Liver (tissue), 8 donors: ENCODE measurements at regions not wholly inside any gene's neighbourhood (a gene's known extent, or its start where the extent isn't known, plus 50 kb on each side); places are given as distances from the start of the nearest gene placed in this dataset.
A peak's percentile ranks its signal among the peaks of the same experiment; 100 is the strongest.

Experiments
- DNase-seq: peaks from one replicate; pipeline ENCODE4 v3.0.0-alpha.2; 2017; ENCODE audit warnings: low spot score
- H3K27ac ChIP-seq, 2 donors: one replicate each; pipeline ENCODE4 v1.7.0; 2013; ENCODE audit warnings: inconsistent platforms in 2 of 2, low read length in 2 of 2, control low read depth in 1 of 2, low read depth in 1 of 2, mild to moderate bottlenecking in 1 of 2
- H3K27me3 ChIP-seq, 4 donors: one replicate each; pipeline versions ENCODE4 v1.6.1 to v1.7.0; 2013; ENCODE audit warnings: low read length in 3 of 4, inconsistent platforms in 1 of 4, mild to moderate bottlenecking in 1 of 4, moderate library complexity in 1 of 4; ENCODE audit not compliant: control insufficient read depth in 4 of 4, insufficient read depth in 4 of 4
- H3K36me3 ChIP-seq, 4 donors: one replicate each; pipeline versions ENCODE4 v1.6.1 to v1.7.0; 2013; ENCODE audit warnings: low read length in 3 of 4, mild to moderate bottlenecking in 3 of 4, low read depth in 1 of 4, moderate library complexity in 1 of 4; ENCODE audit not compliant: control insufficient read depth in 4 of 4, insufficient read depth in 3 of 4
- H3K4me1 ChIP-seq, 4 donors: one replicate each; pipeline versions ENCODE4 v1.6.1 to v1.7.0; 2013; ENCODE audit warnings: low read length in 3 of 4, mild to moderate bottlenecking in 3 of 4, moderate library complexity in 1 of 4; ENCODE audit not compliant: control insufficient read depth in 4 of 4, insufficient read depth in 4 of 4
- H3K4me3 ChIP-seq, 3 donors: one replicate each; pipeline versions ENCODE4 v1.6.1 to v1.7.0; 2013; ENCODE audit warnings: low read length in 3 of 3, control low read depth in 1 of 3, low read depth in 1 of 3, mild to moderate bottlenecking in 1 of 3
- H3K9ac ChIP-seq, 2 donors: one replicate each; pipeline ENCODE4 v1.7.0; 2013; ENCODE audit warnings: low read length in 2 of 2, mild to moderate bottlenecking in 2 of 2, moderate library complexity in 2 of 2, control low read depth in 1 of 2, low read depth in 1 of 2
- H3K9me3 ChIP-seq, 4 donors: one replicate each; pipeline versions ENCODE4 v1.6.1 to v1.7.0; 2013; ENCODE audit warnings: low read length in 3 of 4; ENCODE audit not compliant: control insufficient read depth in 4 of 4
- CTCF ChIP-seq: fragments of 150-350 bp; IDR thresholded peaks from 2 replicates; pipeline ENCODE4 v1.5.1; 2017; ENCODE audit warnings: improper control_type of control experiment, low read depth, low read length; ENCODE audit not compliant: missing input control
- EGR1 ChIP-seq, 2 donors: IDR thresholded peaks; 2 replicates each; pipeline ENCODE4 v1.6.1; 2016 to 2018; ENCODE audit warnings: antibody characterized with exemption in 2 of 2, low read depth in 2 of 2
- FOXA1 ChIP-seq: IDR thresholded peaks from 2 replicates; pipeline ENCODE4 v1.6.1; 2016; ENCODE audit warnings: antibody characterized with exemption
- FOXA2 ChIP-seq: IDR thresholded peaks from 2 replicates; pipeline ENCODE4 v1.6.1; 2016; ENCODE audit warnings: antibody characterized with exemption
- GABPA ChIP-seq, 2 donors: IDR thresholded peaks in 1 of 2; conservative IDR thresholded peaks in 1 of 2; 2 replicates each; pipeline ENCODE4 v1.6.1; 2016; ENCODE audit warnings: antibody characterized with exemption in 2 of 2, mild to moderate bottlenecking in 1 of 2, moderate library complexity in 1 of 2
- MAX ChIP-seq: IDR thresholded peaks from 2 replicates; pipeline ENCODE4 v1.6.1; 2016; ENCODE audit warnings: antibody characterized with exemption
- NR2F2 ChIP-seq: IDR thresholded peaks from 2 replicates; pipeline ENCODE4 v1.6.1; 2016; ENCODE audit warnings: antibody characterized with exemption
- RAD21 ChIP-seq, 2 donors: IDR thresholded peaks; 2 replicates each; pipeline ENCODE4 v1.6.1; 2016; ENCODE audit warnings: antibody characterized with exemption in 2 of 2, mild to moderate bottlenecking in 2 of 2
- REST ChIP-seq: IDR thresholded peaks from 2 replicates; pipeline ENCODE4 v1.6.1; 2016; ENCODE audit warnings: antibody characterized with exemption, mild to moderate bottlenecking
- RXRA ChIP-seq, 2 donors: IDR thresholded peaks; 2 replicates each; pipeline ENCODE4 v1.6.1; 2017 to 2018; ENCODE audit warnings: antibody characterized with exemption in 2 of 2, mild to moderate bottlenecking in 1 of 2
- YY1 ChIP-seq: IDR thresholded peaks from 2 replicates; pipeline ENCODE4 v1.6.1; 2016; ENCODE audit warnings: antibody characterized with exemption, mild to moderate bottlenecking
- ZBTB33 ChIP-seq: IDR thresholded peaks from 2 replicates; pipeline ENCODE4 v1.6.1; 2016; ENCODE audit warnings: antibody characterized with exemption
- WGBS: extraction: QIAGEN DNeasy Blood & Tissue Kit; methylation state at CpG from one replicate; pipeline ENCODE4 v1.1.7; 2013; 5-methylcytosine and 5-hydroxymethylcytosine counted together
- donor health status: healthy.
- donor health status: healthy.
- donor health status: healthy.
- donor health status: healthy.
- donor health status: healthy.

DNA sequence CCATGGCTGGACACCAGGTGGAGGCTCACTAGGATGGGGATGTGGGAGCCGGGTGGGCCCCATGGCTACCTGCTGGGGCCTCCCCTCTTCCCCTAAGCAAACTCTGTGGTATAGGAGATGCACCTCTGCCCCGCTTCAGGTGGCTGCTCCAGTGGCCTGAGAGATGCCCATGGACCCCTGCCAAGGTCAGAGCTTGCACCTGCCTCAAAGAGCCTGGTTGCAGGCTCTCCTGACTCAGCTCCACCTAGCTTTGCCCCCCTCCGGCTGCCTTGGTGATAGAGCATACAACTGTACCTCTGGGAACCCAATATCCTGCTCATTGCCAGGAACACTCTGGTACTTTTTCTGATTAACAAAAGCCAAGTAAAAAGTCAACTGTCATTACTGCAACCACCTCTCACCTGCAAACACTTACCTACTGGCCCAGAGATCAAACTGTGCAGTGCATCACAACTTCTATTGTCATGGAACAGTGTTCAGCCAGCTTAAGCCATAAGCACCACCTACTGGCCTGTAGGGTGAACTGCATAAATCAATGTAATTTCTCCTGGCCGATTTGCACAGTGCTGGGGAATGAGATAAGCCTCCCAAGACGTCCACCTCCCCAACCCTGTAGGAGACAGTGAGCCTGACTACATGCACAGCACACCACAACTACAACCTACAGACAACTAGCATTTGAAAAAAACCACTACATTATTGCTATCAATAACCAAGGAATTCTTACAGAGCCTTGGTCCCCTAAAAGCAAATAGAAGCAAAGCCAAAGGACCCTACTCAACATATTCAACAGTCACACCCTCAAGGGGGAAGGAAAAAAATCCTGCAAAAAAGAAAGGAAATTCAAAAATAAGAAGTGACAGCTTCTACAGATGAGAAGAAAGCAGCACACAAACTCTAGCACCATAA, 352.4 kb upstream of the ARHGEF26 start:
- 51% methylated on average over 5 of the region's 5 CpGs for WGBS
- TF ChIP-seq REST (no peak), FOXA1 (no peak), NR2F2 (no peak), YY1 (no peak), CTCF (peak; percentile 85), FOXA2 (no peak), GABPA (IDR thresholded peaks at IDR 0.05 in 1 of 2, conservative IDR thresholded peaks at IDR 0.05 in 1 of 2) (no peak), MAX (no peak), RAD21 (IDR thresholded peaks at IDR 0.05) (peak; percentile 94 to 96)
- peak; percentile 40 for DNase-seq

DNA sequence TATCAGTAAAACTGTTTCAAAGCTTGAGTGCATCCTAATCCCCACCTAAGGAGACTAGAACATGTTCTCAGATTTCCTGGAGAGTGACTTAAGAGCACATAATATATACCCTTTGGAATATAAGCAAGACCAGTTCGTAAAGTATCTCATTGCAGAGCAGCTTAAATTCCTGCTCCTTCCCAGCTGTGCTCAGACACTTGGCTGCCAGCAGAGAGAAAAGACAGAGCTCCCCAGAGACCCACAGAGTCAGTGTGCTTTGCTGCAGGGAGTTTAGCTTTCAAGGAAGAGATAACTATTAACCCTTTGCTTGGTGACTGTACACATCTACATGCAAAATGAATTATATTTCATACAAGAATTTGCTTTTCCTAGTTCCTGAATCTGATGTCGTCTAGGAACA, 338.1 kb upstream of the ARHGEF26 start:
- Histone ChIP-seq H3K9ac (no peak overlapping the region), H3K27me3 (no peaks in the 10 kb centered on the region), H3K9me3 (no peaks in the 10 kb centered on the region), H3K27ac (no peak overlapping the region), H3K4me3 (no peak overlapping the region), H3K36me3 (no peaks in the 10 kb centered on the region), H3K4me1 (no peaks in the 10 kb centered on the region)
- no peak for TF ChIP-seq EGR1 (IDR thresholded peaks at IDR 0.05; ENCODE audit: low read depth in 2 of 2)
- TF ChIP-seq RXRA (IDR thresholded peaks at IDR 0.05), result no peak
- TF ChIP-seq ZBTB33, result no peak
- TF ChIP-seq FOXA2, result no peak
- TF ChIP-seq YY1, result no peak
- WGBS, result 69% methylated on average over 2 of the region's 2 CpGs
- DNase-seq, result no peak

More for the DNA sequence above, 352.4 kb upstream of the ARHGEF26 start:
- H3K4me1 ChIP-seq, result no peaks in the 10 kb centered on the region
- no peak overlapping the region for H3K4me3 ChIP-seq
- no peaks in the 10 kb centered on the region for H3K36me3 ChIP-seq
- H3K27ac ChIP-seq, result no peak overlapping the region
- no peak overlapping the region for H3K9ac ChIP-seq
- H3K9me3 ChIP-seq, result no peaks in the 10 kb centered on the region
- H3K27me3 ChIP-seq, result peaks cover 0 to 7% (median 0%) of the 10 kb centered on the region in 4 donors
